GM12864 (cell line): ENCODE measurements at regions not wholly inside any gene's neighbourhood (a gene's known extent, or its start where the extent isn't known, plus 50 kb on each side); places are given as distances from the start of the nearest gene placed in this dataset.

Experiments
- DNase-seq: peaks from one replicate; pipeline ENCODE4 v3.0.0-alpha.2; 2011; ENCODE audit warnings: low read depth
- H3K4me3 ChIP-seq: 2 replicates; pipeline ENCODE4 v1.5.1; 2011; ENCODE audit warnings: mild to moderate bottlenecking, low read depth, low read length, control low read depth
- TF ChIP-seq, protein P1 (sequence below): IDR thresholded peaks from 2 replicates; pipeline ENCODE4 v1.5.1; 2011; ENCODE audit warnings: low read depth, mild to moderate bottlenecking, moderate library complexity, low read length, control low read depth, inconsistent platforms; ENCODE audit errors: missing control alignments

DNA sequence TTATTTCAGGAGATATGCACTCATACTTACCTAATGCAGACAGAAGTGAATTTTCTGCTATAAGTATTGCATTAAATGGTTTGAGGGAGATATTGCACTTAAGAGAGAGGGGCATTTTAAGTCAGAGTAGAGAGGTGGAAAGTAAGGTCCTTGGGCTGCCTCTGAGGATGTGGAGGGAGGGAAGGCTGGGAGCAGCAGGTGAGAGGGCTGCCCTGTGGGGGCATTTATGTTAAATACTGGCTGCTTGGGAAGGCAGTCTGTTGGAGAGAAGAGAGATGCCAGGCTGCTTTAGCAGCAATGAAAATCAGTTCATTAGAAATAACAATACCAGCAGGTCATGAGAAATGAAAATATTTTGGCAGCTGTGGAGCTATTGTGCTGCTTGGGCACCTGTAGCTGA, 576.2 kb upstream of the HS6ST1 start:
- no peak overlapping the region for H3K4me3 ChIP-seq
- DNase-seq, result no peak
- TF ChIP-seq, protein P1, sequence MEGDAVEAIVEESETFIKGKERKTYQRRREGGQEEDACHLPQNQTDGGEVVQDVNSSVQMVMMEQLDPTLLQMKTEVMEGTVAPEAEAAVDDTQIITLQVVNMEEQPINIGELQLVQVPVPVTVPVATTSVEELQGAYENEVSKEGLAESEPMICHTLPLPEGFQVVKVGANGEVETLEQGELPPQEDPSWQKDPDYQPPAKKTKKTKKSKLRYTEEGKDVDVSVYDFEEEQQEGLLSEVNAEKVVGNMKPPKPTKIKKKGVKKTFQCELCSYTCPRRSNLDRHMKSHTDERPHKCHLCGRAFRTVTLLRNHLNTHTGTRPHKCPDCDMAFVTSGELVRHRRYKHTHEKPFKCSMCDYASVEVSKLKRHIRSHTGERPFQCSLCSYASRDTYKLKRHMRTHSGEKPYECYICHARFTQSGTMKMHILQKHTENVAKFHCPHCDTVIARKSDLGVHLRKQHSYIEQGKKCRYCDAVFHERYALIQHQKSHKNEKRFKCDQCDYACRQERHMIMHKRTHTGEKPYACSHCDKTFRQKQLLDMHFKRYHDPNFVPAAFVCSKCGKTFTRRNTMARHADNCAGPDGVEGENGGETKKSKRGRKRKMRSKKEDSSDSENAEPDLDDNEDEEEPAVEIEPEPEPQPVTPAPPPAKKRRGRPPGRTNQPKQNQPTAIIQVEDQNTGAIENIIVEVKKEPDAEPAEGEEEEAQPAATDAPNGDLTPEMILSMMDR, result no peak

DNA sequence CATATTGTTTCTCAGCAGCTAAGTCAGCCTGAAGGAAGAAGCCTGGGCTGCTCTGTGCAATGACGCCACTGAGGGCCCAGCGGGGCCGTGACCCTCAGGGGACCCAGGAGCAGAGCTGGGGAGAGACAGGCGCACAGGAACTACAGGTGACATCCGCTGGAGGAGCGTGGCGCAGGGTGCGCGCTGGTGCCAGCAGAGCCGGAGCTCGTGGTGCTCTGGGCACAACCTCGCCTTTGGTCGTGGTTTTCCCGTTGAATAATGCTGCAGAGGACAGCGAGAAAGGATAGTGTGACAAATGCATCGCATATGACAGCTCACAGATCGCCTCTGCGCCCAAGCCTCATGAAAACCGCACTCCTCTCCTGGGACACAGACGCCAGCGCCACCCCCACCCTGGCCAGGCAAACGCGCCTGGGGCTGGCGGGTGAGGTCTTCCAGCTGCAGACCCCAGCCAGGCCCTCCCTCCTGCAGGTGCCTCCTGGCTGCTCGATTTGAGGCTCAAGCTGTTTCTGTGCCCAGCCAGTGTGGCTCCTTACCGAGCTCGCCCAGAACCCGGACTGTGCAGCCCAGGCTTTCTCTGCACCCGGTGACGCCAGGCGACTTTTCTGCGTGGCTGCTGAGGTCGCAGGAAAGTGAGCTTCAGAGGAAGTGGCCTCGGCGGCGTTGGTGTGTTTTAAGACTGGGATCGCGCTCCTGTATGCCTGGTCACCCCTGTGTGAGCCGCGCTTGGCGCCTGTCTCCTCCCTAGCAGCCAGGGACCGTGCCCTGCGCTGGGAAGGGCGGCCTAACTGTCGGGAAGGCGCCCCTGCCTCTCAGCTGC, 583.1 kb upstream of the HS6ST1 start:
- TF ChIP-seq, protein P1, result no peak
- DNase-seq, result no peak

DNA sequence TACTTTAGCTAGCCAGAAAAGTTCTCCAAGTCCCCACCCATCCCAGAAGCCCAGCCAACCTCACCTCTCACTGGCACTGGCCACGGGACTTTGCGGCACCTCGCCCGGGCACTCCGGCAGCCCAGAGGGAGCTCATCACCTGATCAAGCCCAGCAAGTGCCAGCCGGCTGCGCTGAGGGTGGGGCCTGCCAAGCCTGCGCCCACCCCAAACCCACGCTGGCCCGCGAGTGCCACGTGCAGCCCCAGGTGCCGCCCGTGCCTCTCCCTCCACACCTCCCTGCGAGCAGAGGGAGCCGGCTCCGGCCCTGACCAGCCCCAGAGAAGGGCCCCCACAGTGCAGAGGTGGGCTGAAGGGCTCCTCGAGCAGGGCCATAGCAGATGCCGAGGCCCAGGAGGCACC, 585.0 kb upstream of the HS6ST1 start:
- no peak for DNase-seq
- TF ChIP-seq, protein P1, result no peak
- H3K4me3 ChIP-seq, result no peak overlapping the region

More for the DNA sequence above, 583.1 kb upstream of the HS6ST1 start:
- H3K4me3 ChIP-seq, result no peak overlapping the region

DNA sequence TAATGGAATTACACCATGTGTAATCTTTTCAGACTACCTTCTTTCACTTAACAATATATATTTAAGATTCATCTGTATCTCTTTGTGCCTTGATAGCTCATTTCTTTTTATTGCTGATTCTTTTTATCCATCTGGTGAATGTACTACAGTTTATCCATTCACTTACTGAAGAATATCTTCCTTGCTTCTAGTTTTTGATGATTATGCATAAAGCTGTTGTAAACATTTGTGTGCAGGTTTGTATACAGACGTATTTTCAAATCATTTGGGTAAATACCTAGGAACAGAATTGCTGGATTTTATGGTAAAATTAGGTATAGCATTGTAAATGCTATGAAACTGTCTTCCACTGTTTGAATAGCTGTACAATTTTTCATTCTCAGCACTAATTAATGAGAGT, 592.6 kb upstream of the HS6ST1 start:
- DNase-seq, result no peak
- no peak overlapping the region for H3K4me3 ChIP-seq
- TF ChIP-seq, protein P1, result no peak

DNA sequence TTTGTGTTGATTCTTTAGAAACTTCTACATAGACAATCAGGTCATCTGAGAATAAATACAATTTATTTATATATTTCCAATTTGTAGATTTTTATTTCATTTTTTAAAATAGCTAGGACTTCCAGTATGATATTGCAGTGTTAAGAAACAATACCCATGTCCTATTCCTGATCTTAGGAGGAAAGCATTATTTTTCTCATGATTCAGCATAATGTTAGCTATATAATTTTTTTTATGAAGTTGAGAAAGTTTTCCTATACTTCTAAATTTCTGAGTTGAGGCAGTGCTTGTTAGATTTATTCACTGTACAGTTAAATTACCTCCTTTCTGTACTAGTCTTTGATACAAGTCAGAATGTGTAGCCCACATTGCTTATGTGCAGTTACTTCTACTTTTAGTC, 595.7 kb upstream of the HS6ST1 start:
- no peak overlapping the region for H3K4me3 ChIP-seq
- TF ChIP-seq, protein P1, result no peak
- DNase-seq, result no peak

DNA sequence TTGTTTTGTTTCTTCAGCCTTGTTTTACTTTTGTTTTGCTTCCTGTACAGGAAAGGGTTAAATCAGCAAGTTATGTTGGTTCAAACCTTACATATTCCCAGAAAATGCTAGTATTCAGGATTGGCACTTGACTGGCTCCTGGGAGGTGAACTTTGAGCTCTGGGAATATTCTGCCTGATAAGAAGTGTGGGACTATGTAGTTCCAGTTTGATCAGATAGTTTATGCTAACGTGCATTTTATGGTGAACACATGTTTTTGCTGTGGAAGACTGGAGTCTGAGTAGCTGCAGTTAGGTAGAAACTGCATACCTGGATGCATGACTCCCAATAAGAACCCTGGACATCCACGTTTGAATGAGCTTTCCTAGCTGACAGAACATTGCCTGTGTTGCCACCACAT, 603.1 kb upstream of the HS6ST1 start:
- TF ChIP-seq, protein P1, result no peak
- DNase-seq, result no peak
- no peak overlapping the region for H3K4me3 ChIP-seq

DNA sequence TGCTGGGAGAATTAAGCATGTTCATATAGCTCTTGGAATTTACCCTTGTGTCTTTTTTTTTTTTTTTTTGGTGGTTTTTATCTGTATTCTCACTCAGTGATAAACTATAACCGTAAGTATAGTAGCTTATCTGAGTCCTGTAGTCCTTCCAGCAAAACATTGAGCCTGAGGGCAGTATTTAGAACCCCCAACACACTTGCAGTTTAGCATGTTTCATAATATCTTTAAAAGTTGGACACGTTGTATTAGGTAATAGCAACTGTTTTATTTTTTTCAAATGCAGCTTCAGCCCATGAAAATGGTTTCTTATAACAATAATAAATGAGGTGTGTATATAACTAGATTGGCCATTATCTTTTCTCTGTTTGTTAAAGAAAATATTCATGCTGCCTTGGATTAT, 603.5 kb upstream of the HS6ST1 start:
- TF ChIP-seq, protein P1, result no peak
- no peak for DNase-seq
- no peak overlapping the region for H3K4me3 ChIP-seq
